ENCODE measurements at regions not wholly inside any gene's neighbourhood (a gene's known extent, or its start where the extent isn't known, plus 50 kb on each side); places are given as distances from the start of the nearest gene placed in this dataset.

- TF ChIP-seq E2F5 (CRISPR knock-in tag; IDR thresholded peaks at IDR 0.05) (no peak), CBFB (CRISPR knock-in tag; IDR thresholded peaks at IDR 0.05; ENCODE audit: low read depth) (no peak), ESRRA (CRISPR knock-in tag; IDR thresholded peaks at IDR 0.05; ENCODE audit: borderline replicate concordance) (no peak)
Observed at GRCh38 chr20:50363479-50363878, 146.7 kb upstream of the PTPN1 start (continued).

- no peaks in the 10 kb centered on the region for H3K27me3 Mint-ChIP-seq (ENCODE audit: low read depth)
- ChIA-PET CTCF (no interaction called here), POLR2A (no interaction called here)
- H3K36me3 Mint-ChIP-seq, result no peaks in the 10 kb centered on the region
- DNase-seq (ENCODE audit: low spot score) (no peak), ATAC-seq (no peak)
- peaks cover 9% of the 10 kb centered on the region for H3K4me1 Mint-ChIP-seq
- no peak overlapping the region for H3K27ac Mint-ChIP-seq
- TF ChIP-seq PRRX2 (CRISPR knock-in tag; IDR thresholded peaks at IDR 0.05) (no peak), ZNF121 (CRISPR knock-in tag; IDR thresholded peaks at IDR 0.05) (no peak), ATF3 (CRISPR knock-in tag; conservative IDR thresholded peaks at IDR 0.05) (no peak), ZNF263 (CRISPR knock-in tag; IDR thresholded peaks at IDR 0.05; ENCODE audit: low read depth) (no peak), JAZF1 (CRISPR knock-in tag; IDR thresholded peaks at IDR 0.05) (no peak), RELA (CRISPR knock-in tag; IDR thresholded peaks at IDR 0.05; ENCODE audit: borderline replicate concordance) (no peak), PRDM15 (CRISPR knock-in tag; IDR thresholded peaks at IDR 0.05) (no peak), STAT6 (CRISPR knock-in tag; conservative IDR thresholded peaks at IDR 0.05; ENCODE audit: low read depth) (no peak), USF2 (CRISPR knock-in tag; IDR thresholded peaks at IDR 0.05) (no peak), ZSCAN18 (CRISPR knock-in tag; IDR thresholded peaks at IDR 0.05) (no peak), E2F1 (CRISPR knock-in tag; IDR thresholded peaks at IDR 0.05) (no peak), ZNF532 (CRISPR knock-in tag; IDR thresholded peaks at IDR 0.05; ENCODE audit: borderline replicate concordance) (no peak), MYBL2 (CRISPR knock-in tag; IDR thresholded peaks at IDR 0.05) (no peak), MLX (CRISPR knock-in tag; IDR thresholded peaks at IDR 0.05) (no peak), SMAD4 (CRISPR knock-in tag; IDR thresholded peaks at IDR 0.05) (no peak)
- no peak overlapping the region for H3K4me3 Mint-ChIP-seq
- H3K9me3 Mint-ChIP-seq, result peaks cover 4% of the 10 kb centered on the region; the same call in 1 of the 2 replicates
Observed at GRCh38 chr20:50364542-50364941, 145.6 kb upstream of the PTPN1 start.

Measured in WTC11 (cell line).